HG03039 (cell line): ENCODE measurements at regions not wholly inside any gene's neighbourhood (a gene's known extent, or its start where the extent isn't known, plus 50 kb on each side); places are given as distances from the start of the nearest gene placed in this dataset.
"Not testable (repeated sequence)": the region's sequence is repeated elsewhere in the genome, so short reads cannot be mapped to it uniquely, and the experiment has no call there.

ENCODE experiments used
- ATAC-seq: cut with Tn5 transposase; IDR thresholded peaks from one replicate; pipeline ENCODE4 v1.9.1; 2021; ENCODE audit warnings: mild to moderate bottlenecking, moderate library complexity; ENCODE audit not compliant: unreplicated experiment

GRCh38 chr2:89756616-89757015 lies 1065.1 kb downstream of the RPIA start:
- not testable (repeated sequence) for ATAC-seq

DNA sequence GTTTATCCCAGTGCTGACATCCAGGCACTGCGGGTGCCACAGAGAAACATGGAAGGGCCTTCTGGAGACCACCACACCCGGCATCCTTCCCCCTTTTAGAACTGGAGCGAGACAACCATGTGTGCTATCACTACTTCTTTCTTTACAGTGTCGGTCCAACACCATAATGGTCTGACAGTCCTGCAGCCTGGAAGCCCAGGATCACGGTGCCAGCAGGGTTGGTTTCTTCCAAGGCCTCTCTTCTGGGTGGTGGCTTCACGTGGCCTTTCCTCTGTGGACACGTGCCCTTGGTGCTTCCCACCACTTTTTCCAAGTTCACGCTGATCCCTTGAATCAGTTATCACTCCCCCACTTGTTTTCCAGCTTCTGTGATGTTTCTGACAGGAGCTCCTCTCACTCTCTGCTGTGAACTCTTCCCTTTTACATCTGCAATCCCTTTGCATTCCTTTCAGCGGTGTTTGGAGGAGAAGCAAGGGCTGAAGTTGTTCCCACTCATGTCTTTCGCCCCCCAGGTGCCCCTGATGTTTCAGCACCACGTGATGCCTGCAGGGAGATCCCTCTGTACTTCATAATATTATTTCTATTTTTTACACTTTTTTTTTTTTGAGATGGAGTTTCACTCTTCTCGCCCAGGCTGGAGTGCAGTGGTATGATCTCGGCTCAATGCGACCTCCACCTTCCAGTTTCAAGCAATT lies 1067.0 kb downstream of the RPIA start:
- ATAC-seq = not testable (repeated sequence)

DNA sequence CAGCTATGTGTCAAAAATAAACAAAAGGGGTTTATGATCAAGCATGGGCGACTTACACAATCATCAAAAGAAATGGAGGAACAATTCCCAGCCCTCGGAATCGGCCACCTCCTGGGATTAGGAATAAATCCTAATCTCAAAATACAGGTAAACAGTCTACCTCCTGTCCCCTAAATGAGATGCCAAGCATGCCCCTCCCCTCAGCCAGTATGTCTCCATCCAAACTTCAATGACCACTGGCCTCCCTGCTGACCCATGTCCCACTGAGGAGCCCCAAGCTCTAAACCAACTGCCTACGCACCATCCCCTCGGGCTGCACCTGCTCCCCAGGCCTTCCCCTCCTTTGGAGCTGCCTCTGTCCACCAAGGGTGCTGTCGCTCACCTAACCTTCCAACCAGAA lies 1069.3 kb downstream of the RPIA start:
- ATAC-seq = not testable (repeated sequence)

DNA sequence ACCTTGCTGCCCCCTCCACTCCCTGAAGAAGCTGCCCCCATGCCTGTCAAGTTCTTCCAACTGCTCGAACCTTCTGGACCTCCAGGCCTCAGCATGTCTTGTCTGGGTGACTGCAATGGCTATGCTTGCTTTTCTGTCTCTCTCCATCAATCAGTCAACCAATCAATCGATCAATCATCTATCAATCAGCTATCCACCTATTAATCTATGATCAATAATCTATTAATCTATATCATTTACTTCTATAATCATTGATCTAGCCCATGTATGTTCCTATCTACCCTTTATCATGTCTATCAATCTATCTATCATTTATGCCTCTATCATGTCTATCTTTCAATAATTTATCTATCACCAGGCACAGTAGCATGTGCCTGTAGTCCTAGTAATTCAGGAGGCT lies 1069.7 kb downstream of the RPIA start:
- ATAC-seq = not testable (repeated sequence)

GRCh38 chr2:89761863-89762262 lies 1070.4 kb downstream of the RPIA start:
- not testable (repeated sequence) for ATAC-seq

DNA sequence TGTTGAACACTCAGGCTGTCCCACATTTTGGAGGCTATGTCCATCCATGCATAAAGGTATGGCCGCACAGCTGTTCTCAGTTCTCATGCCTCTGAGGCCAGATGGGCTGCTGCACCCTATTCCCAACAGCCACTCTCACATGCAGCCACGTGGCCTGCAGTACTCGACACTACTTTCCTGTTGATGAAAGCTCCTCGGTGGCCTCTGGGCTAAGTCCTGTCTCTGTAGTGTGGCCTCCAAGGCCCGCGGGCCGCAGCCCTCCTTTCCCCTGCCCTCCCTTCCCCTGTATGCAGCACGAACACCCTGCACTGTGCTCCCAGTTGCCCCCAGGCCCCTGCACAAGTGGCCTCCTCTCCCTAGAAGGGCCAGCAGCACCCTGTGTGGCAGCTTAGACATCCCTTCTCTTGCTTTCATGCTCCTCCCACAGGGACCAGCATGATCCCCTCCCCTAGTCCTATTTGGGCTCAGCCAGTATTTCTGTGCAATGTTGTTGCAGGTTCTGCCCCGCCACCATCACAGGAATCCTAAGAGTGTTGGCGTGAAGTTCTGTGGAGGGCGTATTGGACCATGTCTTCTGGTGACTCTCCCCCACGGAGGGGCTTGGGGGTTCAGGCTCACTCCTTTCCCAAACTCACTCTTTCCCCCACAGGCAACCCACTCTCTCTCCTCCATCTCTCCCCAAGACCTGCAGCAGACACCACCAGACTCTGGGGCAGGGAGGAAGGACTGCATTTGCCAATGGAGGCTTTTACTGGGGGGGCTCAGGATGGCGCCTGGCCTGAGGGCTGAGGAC lies 1071.2 kb downstream of the RPIA start:
- ATAC-seq = not testable (repeated sequence)

GRCh38 chr2:89763254-89763580 lies 1071.7 kb downstream of the RPIA start:
- ATAC-seq = no peak

GRCh38 chr2:89763581-89764485 lies 1072.4 kb downstream of the RPIA start:
- ATAC-seq = no peak

GRCh38 chr2:89764571-89765360 lies 1073.3 kb downstream of the RPIA start:
- not testable (repeated sequence) for ATAC-seq

- not testable (repeated sequence) for ATAC-seq
Measured at GRCh38 chr2:89765361-89765718, 1073.9 kb downstream of the RPIA start.

DNA sequence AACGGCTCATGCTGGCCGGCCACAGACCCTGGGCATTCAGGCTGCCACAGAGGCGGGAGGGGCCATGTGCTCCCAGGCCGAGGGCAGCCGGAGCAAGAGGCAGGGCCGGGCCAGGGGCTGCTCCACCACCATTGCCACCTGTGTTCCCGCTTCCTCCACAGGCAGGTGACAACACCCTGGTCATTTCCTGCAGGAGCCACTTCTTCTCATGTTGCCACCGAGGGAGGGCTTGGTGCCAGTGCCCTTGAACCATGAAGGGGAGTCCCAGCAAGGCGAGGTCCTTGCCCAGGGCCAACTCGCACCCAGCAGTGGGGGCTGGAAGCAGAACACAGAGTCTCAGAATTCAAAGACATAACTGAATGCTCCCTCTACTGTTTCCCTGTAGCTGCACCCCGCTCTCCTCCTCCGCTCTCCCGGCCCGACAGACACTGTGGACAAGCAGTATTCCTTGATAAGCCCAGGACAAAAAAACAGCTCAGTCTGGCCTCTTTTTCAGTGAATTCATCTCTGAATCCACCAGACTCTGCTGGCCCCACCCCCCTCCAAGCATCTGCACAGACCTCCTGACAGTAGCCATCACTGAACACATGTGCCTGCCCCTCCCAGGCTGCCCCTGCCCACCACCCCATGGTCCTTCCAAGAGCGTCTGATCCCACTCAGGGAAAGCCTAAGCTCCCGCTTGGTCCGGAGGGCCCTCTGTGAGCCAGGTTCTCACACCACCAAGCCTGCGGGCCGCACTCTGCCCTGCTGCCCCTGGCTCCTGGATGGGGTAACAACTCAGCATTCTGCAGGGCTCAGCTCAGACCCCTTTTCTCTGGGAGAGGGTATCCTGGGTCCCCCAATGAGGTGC lies 1074.9 kb downstream of the RPIA start:
- ATAC-seq = not testable (repeated sequence)

GRCh38 chr2:89767058-89767457 lies 1075.6 kb downstream of the RPIA start:
- ATAC-seq = not testable (repeated sequence)

DNA sequence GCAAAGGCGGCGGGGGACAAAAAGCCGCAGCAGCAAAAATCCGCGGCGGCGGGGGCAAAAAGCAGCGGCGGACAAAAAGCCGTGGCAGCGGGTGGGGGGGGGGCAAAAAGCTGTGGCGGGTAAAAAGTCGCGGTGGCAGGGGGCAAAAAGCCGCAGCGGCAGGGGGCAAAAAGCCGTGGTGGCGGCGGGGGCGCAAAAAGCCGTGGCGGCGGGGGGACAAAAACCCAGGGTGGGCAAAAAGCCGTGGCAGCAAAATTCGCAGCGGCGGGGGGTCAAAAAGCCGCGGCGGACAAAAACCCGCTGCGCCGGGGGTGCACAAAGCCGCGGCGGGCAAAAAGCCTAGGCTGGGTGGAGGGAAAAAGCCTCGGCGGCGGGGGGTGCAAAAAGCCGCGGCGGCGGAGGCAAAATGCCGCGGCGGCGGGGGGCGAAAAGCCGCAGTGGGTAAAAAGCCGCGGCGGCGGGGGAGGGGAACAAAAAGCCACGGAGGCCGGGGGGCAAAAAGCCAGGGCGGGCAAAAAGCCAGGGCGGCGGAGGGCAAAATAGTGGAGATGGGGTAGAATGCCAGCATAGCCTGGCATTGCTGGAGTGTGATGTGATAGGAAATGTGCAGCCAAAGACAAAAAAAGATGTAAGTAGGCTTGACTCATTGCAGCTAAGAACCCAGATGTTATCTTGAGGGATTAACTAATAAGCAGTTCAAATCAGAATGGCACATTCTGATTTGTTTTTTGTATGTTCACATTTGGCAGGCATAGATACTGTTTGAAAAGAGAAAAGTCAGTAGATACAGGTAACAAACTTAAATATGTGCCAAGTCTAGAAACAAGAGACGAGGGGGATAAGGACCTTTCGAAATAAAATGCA lies 1076.3 kb downstream of the RPIA start:
- no peak for ATAC-seq

GRCh38 chr2:89775885-89776284 lies 1084.4 kb downstream of the RPIA start:
- ATAC-seq = no peak

GRCh38 chr2:89780318-89780717 lies 1088.8 kb downstream of the RPIA start:
- ATAC-seq = no peak

- no peak for ATAC-seq
Measured at GRCh38 chr2:89781962-89782361, 1090.5 kb downstream of the RPIA start.

- ATAC-seq = no peak
Measured at GRCh38 chr2:89784960-89785359, 1093.5 kb downstream of the RPIA start.

DNA sequence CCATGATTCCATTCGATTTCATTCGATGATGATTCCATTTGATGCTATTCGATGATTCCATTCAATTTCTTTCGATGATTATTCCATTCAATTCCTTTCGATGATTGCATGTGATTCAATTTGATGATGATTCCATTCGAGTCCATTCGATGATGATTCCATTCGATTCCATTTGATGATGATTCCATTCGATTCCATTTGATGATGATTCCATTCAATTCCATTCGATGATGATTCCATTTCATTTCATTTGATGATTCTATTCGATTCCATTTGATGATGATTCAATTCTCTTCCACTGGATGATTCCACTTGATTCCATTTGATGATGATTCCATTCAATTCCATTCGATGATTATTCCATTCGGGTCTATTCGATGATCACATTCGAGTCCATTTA lies 1094.1 kb downstream of the RPIA start:
- ATAC-seq = not testable (repeated sequence)

DNA sequence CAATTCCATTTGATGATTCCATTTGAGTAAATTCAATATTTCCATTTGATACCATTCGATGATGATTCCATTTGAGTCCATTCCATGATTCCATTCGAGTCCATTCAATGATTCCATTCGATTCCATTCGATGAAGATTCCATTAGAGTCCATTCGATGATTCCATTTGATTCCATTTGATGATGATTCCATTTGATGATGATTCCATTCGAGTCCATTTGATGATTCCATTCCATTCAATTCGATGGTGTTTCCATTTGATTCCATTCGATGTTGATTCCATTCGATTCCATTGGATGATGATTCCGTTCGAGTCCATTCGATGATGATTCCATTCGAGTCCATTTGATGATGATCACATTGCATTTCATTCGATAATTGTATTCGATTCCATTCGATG lies 1095.2 kb downstream of the RPIA start:
- not testable (repeated sequence) for ATAC-seq
